ENCODE measurements at regions not wholly inside any gene's neighbourhood (a gene's known extent, or its start where the extent isn't known, plus 50 kb on each side); places are given as distances from the start of the nearest gene placed in this dataset.

- no peak for DNase-seq (ENCODE audit: low spot score in 2 of 2)
- intact Hi-C loops (cut with DNase I; ENCODE audit: low total_unique reads) = no loop called here
- H3K4me3 ChIP-seq (ENCODE audit: low read depth, poor library complexity, severe bottlenecking) = no peak overlapping the region
- TF ChIP-seq CTCF (IDR thresholded peaks at IDR 0.05) (no peak), POLR2A (IDR thresholded peaks at IDR 0.05) (no peak)
Observed at GRCh38 chr1:87800006-87800405, 471.3 kb downstream of the LMO4 start.

- H3K4me3 ChIP-seq (ENCODE audit: low read depth, poor library complexity, severe bottlenecking) = no peak overlapping the region
- intact Hi-C loops (cut with DNase I; ENCODE audit: low total_unique reads) = no loop called here
- TF ChIP-seq POLR2A (IDR thresholded peaks at IDR 0.05) = no peak
- no peak for TF ChIP-seq CTCF (IDR thresholded peaks at IDR 0.05)
- no peak for DNase-seq (ENCODE audit: low spot score in 2 of 2)
Observed at GRCh38 chr1:87803375-87803774, 474.7 kb downstream of the LMO4 start.

- H3K4me3 ChIP-seq (ENCODE audit: low read depth, poor library complexity, severe bottlenecking) = no peak overlapping the region
- WGBS, 2 donors = 69 to 92% methylated on average over 2 of the region's 2 CpGs
- intact Hi-C loops (cut with DNase I; ENCODE audit: low total_unique reads) = no loop called here
- DNase-seq (ENCODE audit: low spot score in 2 of 2) = no peak
- TF ChIP-seq POLR2A (IDR thresholded peaks at IDR 0.05) = no peak
- no peak for TF ChIP-seq CTCF (IDR thresholded peaks at IDR 0.05)
Observed at GRCh38 chr1:87804128-87804527, 475.4 kb downstream of the LMO4 start.

- TF ChIP-seq POLR2A (IDR thresholded peaks at IDR 0.05) (no peak), CTCF (IDR thresholded peaks at IDR 0.05) (no peak)
- intact Hi-C loops (cut with DNase I; ENCODE audit: low total_unique reads) = no loop called here
- WGBS, 2 donors = 47 to 50% methylated on average over 14 of the region's 14 CpGs
- H3K4me3 ChIP-seq (ENCODE audit: low read depth, poor library complexity, severe bottlenecking) = no peak overlapping the region
- DNase-seq (ENCODE audit: low spot score in 2 of 2) = no peak
Observed at GRCh38 chr1:87805666-87806378, 477.1 kb downstream of the LMO4 start.

- 66% methylated on average over 6 of the region's 6 CpGs for WGBS, 2 donors
- H3K4me3 ChIP-seq (ENCODE audit: low read depth, poor library complexity, severe bottlenecking) = no peak overlapping the region
- no peak for DNase-seq (ENCODE audit: low spot score in 2 of 2)
Observed at GRCh38 chr1:87806379-87807094, 477.9 kb downstream of the LMO4 start.

More at GRCh38 chr1:87806379-87807094, 477.9 kb downstream of the LMO4 start:
- TF ChIP-seq CTCF (IDR thresholded peaks at IDR 0.05) = no peak
- TF ChIP-seq POLR2A (IDR thresholded peaks at IDR 0.05) = no peak
- intact Hi-C loops (cut with DNase I; ENCODE audit: low total_unique reads) = no loop called here

Data from lower leg skin (tissue), 4 donors.